ENCODE measurements at regions not wholly inside any gene's neighbourhood (a gene's known extent, or its start where the extent isn't known, plus 50 kb on each side); places are given as distances from the start of the nearest gene placed in this dataset.

DNA sequence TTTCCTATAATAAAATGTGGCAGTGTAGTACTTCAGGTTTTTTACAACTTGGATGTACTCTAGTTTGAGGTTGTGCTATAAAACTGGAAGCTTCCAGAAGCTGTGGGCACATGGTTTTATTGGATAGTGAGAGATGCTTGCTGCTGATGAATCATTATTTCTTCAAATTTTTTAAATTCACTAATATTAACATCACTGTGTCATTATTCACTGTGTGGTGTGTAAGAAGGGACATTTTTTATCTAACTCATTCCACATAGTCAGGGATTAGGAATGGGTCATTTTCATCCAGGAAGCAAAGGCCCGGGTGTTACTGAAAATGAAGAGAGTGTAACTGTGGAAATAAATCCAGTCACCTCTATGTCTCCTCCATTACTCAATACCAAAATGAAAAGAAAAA is 421.0 kb downstream of the TENT5A start:
- Histone ChIP-seq H3K4me3 (no peak overlapping the region), H3K36me3 (no peaks in the 10 kb centered on the region), H3K27me3 (no peaks in the 10 kb centered on the region), H3K4me1 (no peaks in the 10 kb centered on the region), H3K27ac (no peak overlapping the region), H3K9me3 (peaks cover 0 to 6% (median 0%) of the 10 kb centered on the region in 11 donors)
- TF ChIP-seq CTCF (IDR thresholded peaks at IDR 0.05), result no peak
- 84 to 93% methylated on average over 1 of the region's 1 CpG for WGBS, 2 donors
- no peak for ATAC-seq
- no peak for DNase-seq
- intact Hi-C loops (cut with DNase I), result no loop called here

DNA sequence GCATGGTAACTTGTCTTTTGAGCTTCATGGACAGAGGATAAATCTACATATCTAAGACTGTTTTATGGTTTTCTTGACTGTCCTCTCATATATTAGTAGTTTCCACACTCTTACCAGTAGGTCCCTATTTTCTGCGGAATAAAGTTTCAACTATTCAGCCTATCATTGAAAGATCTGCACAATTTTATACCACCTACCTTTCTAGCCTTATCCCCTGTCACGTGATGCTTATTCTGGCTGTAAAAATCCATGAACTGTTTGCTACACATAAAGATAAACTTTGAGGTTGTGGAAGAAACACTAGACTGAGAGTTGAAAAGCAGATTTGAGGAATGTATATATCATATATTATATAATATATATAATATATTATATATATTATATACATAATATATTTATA is 423.8 kb downstream of the TENT5A start:
- WGBS, 2 donors, result 88% methylated on average over 2 of the region's 2 CpGs
- intact Hi-C loops (cut with DNase I), result no loop called here
- Histone ChIP-seq H3K4me1 (no peaks in the 10 kb centered on the region), H3K27me3 (no peaks in the 10 kb centered on the region), H3K27ac (no peak overlapping the region), H3K36me3 (no peaks in the 10 kb centered on the region), H3K4me3 (no peak overlapping the region), H3K9me3 (no peaks in the 10 kb centered on the region)
- TF ChIP-seq CTCF (IDR thresholded peaks at IDR 0.05), result no peak
- ATAC-seq, result no peak
- no peak for DNase-seq

DNA sequence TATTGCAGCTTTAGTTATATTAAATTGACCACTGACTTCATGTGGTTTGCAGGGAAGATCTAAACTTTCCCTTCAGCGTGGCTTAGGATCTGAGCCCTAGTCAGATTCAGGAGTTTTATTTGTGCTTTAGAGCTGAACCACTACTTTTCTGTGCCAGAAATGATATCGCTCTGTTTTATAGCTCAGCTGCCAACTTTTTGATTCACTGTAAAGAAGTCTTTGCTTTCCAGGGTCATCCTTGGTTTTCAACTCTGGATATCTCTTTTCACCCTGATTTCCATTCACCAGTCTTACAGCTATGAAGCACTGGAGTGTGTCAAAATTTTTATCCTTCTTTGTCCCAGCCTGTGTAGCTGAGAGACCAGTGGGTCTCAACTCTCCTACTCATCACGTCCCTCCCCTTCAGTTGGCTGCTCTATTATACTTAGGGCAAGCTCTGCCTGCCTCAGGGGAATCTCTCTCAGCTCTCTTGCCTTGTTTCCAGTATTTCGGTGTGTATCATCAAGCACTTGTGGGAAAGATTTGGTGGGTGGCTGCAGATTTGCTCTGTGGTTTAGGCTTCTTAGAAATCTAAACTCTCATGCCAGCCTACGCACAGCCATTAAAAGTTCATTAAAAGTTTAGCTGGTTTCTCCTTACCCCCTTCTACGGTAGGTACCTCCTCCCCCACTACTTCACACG is 425.5 kb downstream of the TENT5A start:
- WGBS, 2 donors, result 52 to 64% methylated on average over 7 of the region's 7 CpGs
- DNase-seq (peak in 1 of 2 donors; percentile 13), ATAC-seq (peak in 7 of 8 donors; percentile 12 to 63 (median 52))
- intact Hi-C loops (cut with DNase I), result no loop called here
- Histone ChIP-seq H3K4me1 (no peaks in the 10 kb centered on the region), H3K4me3 (no peak overlapping the region), H3K27me3 (no peaks in the 10 kb centered on the region), H3K9me3 (no peaks in the 10 kb centered on the region), H3K36me3 (no peaks in the 10 kb centered on the region), H3K27ac (peak overlapping the region in 1 of 10 donors; percentile 5)
- no peak for TF ChIP-seq CTCF (IDR thresholded peaks at IDR 0.05)

- 93 to 99% methylated on average over 2 of the region's 2 CpGs for WGBS, 2 donors
- DNase-seq (no peak), ATAC-seq (no peak)
- peaks cover 0 to 5% (median 0%) of the 10 kb centered on the region in 9 donors for H3K4me1 ChIP-seq
- H3K27ac ChIP-seq, result no peak overlapping the region
- no peaks in the 10 kb centered on the region for H3K36me3 ChIP-seq
- H3K4me3 ChIP-seq, result no peak overlapping the region
- peaks cover 0 to 26% (median 10%) of the 10 kb centered on the region in 11 donors for H3K9me3 ChIP-seq
- intact Hi-C loops (cut with DNase I), result no loop called here
- no peak for TF ChIP-seq CTCF (IDR thresholded peaks at IDR 0.05)
- no peaks in the 10 kb centered on the region for H3K27me3 ChIP-seq
Observed at GRCh38 chr6:81309811-81310210, 442.7 kb downstream of the TENT5A start.
